CD4-positive, alpha-beta T cell treated with Interleukin-4 for 4 hours (primary cell): ENCODE measurements at regions not wholly inside any gene's neighbourhood (a gene's known extent, or its start where the extent isn't known, plus 50 kb on each side); places are given as distances from the start of the nearest gene placed in this dataset.

Experiments used
- DNase-seq: peaks from one replicate; pipeline ENCODE4 v3.0.0-alpha.2; 2020

DNA sequence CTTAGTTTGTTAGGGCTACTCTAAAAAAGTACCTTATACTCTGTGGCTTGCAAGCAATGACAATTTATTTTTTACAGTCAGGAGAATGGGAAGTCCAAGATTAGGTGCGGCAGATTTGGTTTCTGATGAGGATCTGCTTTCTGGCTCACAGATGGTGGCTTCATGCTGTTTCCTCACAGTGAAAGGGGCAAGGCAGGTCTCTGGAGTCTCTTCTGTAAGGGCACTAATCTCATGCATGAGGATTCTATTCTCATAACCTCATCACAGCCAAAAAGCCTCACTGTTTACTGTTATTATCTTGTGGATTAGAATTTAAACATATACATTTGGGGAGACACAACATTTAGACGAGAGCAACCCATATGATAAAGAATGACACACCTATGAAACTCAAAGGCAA is 1957.4 kb upstream of the SEL1L start:
- DNase-seq = no peak

GRCh38 chr14:83520837-83521236 is 1987.2 kb upstream of the SEL1L start:
- no peak for DNase-seq

- DNase-seq = no peak
These were observed 1995.9 kb upstream of the SEL1L start for GRCh38 chr14:83529531-83529930.

GRCh38 chr14:83533734-83534133 is 1996.2 kb upstream of the FLRT2 start:
- DNase-seq = no peak

- DNase-seq = no peak
These were observed 1994.9 kb upstream of the FLRT2 start for GRCh38 chr14:83534995-83535394.

- DNase-seq = no peak
These were observed 1994.5 kb upstream of the FLRT2 start for GRCh38 chr14:83535444-83535843.

- DNase-seq = no peak
These were observed 1988.8 kb upstream of the FLRT2 start for GRCh38 chr14:83541147-83541546.

DNA sequence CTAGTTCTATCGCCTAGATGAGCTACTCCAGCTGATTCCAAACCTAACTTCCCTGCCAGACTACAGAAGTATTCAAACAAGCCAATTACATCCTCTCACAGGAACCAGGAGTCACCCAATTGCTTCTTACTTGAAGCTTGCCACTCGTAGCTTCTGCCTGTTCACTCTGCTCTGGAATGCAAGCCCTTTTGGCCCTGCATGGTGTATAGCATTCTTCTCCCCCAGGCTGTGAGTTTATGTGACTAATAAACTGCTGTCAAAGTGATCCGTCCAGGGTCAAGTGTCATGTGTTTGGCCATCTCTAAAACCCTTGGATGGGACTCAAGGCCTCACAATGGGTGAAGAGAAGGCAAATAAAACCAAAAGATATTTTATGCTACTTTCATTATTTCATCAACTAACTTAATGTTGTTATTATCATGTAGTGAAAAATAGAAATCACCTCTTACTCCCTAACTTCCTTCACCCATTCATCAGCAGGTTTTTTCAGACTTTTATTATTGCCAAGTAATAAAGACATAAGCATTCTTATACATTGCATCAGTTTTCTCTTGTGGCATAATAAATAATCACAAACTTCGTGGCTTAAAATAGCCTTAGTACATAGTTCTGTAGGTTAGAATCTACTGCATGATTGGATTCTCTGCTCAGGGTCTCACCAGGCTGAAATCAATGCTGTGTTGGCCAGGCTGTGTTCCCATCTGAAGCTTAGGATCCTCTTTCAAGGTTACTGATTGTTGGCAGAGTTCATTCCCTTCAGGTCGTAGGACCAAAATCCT is 1981.7 kb upstream of the FLRT2 start:
- DNase-seq = no peak

- DNase-seq = no peak
These were observed 1973.9 kb upstream of the FLRT2 start for GRCh38 chr14:83556065-83556464.

GRCh38 chr14:83556746-83557453 is 1973.0 kb upstream of the FLRT2 start:
- no peak for DNase-seq

DNA sequence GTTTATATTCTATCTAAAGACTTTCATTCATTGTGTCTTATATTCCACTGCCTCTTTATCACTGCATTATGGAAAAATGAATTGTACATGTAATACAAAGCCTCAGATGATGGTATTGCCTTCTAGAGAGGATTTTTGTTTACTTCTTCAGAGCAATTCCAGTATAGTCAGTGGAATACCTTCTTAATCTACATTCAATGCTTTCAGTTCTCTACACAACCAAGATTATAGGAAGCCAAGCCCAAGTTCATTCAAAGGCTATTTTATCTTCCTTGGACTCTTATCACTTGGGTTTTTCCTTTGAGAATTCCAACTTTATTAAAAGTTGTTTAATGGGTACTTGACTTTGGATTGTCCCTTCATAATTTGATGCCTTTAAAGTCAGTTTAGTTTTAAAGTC is 1971.0 kb upstream of the FLRT2 start:
- DNase-seq = no peak

- DNase-seq = no peak
These were observed 1970.2 kb upstream of the FLRT2 start for GRCh38 chr14:83559721-83560120.

GRCh38 chr14:83561261-83561660 is 1968.7 kb upstream of the FLRT2 start:
- no peak for DNase-seq

- no peak for DNase-seq
These were observed 1963.4 kb upstream of the FLRT2 start for GRCh38 chr14:83566567-83566966.

DNA sequence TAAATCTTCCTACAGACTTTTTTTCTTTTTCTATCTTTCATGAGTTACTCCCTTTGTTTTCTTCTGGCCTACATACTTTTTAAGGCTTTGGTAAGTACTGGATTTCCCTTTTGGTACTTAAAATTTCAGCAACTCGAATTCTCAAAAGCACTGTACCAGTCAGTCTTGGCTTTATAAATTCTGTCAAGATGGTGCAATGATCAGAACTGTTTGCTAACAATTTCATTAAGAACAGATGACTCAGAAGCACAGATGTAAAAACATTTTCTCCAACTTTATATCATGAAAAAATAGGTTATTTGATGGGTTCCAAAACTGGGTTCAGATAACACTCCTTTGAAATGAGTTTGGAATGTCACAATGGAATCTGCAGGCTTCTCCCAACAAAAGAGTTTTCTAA is 1961.8 kb upstream of the FLRT2 start:
- DNase-seq = no peak

DNA sequence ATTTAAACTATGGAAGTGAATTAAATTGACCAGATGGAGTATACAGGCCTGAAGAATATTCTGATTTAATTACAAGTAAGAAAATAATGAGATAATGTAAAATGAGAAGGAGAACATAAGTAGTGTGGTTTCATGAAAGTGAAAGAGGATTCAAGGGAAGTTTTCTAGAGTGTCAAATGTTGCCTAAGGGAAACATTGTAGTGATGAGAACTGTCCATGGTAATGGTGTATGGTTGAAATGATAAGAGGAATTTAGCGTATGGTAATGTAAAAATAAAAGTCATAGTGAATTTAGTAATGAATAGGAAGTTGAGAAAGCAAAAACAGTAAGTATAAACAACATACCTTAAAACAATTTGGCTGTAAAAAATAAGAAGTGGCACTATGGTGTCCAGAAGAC is 1954.6 kb upstream of the FLRT2 start:
- no peak for DNase-seq

DNA sequence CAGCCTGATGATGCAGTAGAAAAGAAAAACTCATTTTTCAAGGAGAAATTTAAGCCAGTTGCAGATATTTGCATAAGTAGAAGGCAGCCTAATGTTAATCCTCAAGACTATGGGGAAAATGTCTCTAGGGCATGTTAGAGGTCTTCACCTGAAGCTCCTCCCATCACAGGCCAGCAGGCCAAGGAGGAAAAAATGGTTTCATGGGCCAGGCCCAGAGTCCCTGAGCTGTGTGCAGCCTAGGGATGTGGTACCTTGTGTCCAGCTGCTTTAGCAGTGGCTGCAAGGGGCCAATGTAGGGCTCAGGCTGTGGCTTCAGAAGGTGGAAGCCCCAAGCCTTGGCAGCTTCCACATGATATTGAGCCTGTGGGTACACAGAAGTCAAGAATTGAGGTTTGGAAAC is 1946.7 kb upstream of the FLRT2 start:
- no peak for DNase-seq

DNA sequence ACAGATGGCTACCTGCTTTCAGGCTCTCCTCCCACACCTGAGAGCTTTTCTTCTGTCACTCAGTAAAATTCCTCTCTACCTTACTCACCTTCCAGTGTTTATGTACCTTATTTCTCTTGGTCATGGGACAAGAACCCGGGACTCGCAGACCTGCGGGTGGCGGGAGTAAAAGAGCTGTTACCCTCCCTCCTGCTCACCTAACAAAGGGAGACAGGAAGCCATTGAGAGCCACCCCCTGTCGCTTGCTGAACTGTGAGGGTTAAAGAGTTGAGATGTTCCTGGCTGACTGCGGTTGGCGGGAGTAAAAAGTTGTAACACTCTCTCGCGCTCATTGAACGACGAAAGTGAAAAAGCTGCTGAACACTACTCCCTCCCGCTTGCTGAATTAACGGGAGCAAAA is 1935.1 kb upstream of the FLRT2 start:
- no peak for DNase-seq

DNA sequence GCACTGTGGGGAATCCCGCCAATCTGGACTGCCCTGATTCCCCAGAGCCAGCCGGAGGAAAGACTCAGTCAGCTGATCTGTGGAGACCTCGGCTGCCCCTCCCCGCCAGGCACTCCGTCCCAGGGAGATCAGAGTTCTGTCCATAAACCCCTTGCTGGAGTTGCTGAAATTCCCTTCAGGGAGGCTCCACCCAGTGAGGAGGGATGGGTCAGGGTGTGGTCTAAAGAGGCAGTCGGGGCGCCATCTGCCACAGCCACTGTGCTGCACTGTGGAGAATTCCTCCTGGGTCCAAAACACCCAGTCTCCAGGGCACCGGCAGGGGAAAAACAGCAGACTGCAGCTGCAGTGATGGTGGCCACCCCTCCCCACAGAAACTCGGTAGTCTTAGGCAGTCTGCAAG is 1922.3 kb upstream of the FLRT2 start:
- no peak for DNase-seq

DNA sequence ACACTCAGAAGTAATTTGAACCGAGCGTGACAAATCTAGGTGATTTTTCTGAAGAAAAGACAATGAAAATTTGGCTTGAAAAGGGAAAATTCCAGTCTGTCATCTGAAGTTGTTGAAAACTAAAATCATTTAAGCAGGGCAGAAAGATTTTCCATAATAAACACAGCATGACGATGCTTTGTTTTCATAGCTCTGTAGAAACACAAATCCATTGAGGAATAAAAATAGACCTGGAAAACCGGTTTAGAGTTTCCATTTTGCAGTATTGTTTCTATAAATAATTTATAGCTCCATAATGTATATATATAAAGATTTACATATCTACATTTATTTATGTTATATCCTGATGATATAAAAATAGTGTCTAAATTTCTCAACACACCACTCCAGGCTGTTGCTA is 1918.5 kb upstream of the FLRT2 start:
- DNase-seq = no peak

DNA sequence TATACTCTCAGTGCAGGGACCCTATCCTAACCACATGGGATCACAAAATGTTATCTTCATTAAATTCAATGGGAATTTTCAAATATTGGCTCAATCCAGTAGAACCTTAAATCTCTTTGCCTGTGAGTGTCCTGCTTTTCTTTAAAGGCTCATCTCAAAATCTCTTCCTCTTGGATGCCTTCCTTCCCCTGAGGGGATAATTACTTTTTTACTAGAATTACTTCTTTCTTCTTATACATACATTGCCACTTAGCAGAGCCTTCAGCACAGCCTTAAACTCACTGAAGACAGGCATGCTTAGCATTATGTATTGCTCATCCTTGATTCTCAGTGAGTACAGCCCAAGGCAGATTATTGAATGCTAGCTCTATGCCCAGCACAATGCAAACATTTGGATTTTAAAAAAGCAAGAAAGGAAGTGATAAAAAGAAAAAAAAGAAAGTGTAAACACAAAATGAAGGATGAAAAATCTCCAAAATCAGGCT is 1918.0 kb upstream of the FLRT2 start:
- no peak for DNase-seq

DNA sequence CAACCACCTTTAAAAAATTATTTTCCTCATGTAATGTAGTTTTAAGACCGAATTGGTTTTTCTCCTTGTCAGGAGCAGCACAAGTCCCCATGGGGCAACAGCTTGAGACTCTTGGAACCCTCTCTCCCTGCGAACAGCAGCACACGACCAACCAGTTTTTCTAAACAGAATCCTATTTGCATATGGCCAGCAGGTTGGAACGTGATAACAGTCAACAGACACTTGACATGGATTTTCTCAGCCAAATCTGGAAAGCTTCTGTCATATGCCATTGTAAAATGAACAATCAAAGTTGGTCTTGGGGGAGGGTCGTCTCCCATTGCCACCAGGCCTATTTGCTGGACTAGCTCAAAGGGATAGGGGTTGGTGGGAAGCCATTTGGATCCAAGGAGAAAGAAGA is 1915.0 kb upstream of the FLRT2 start:
- DNase-seq = no peak

- DNase-seq = no peak
These were observed 1905.4 kb upstream of the FLRT2 start for GRCh38 chr14:83624541-83624940.

DNA sequence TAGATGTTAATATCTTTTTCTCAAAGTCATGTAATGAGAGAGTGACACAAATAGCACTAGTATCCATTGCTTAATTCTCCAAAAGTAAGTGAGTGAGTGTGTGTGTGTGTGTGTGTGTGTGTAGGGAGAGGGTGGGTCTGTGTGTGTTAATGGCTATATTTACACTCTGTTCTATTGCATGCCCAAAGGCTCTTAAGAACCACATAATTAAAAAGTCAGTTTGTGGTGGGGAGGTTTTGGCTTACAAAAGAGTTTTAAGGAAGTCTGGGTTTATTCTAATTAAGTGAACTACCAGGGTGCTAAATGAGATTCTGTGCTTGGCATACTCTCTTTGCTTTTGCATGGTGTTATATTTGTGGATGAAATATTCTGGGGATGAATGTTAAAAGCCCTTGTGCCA is 1897.6 kb upstream of the FLRT2 start:
- no peak for DNase-seq
